ENCODE measurements at regions not wholly inside any gene's neighbourhood (a gene's known extent, or its start where the extent isn't known, plus 50 kb on each side); places are given as distances from the start of the nearest gene placed in this dataset.

DNA sequence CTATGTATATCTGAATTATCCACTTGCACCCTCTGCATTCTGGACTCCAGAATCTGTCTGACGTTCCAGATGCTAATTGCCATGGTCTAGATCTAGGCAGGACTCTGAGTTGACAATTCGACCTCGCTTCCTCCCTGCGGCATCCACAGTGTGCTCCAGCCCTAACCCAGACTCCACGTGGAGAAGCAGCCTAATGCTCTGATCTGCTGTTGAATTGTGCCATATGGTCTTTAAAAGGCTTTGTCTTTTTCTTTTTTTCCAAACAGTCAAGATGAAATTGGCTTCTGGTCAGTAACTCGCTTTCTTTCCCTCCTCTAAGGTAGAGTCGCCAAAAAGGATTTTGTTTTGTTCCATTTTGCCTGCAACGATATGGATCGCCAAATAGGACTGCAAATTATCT is 752.6 kb upstream of the ID2 start:
- Histone ChIP-seq H3K4me3 (no peak overlapping the region), H3K9me3 (no peaks in the 10 kb centered on the region), H3K27ac (no peak overlapping the region), H3K27me3 (no peaks in the 10 kb centered on the region), H3K36me3 (no peaks in the 10 kb centered on the region), H3K4me1 (peaks cover 0 to 3% (median 0%) of the 10 kb centered on the region in 4 donors)
- no peak for DNase-seq
- no peak for TF ChIP-seq POLR2AphosphoS5 (IDR thresholded peaks at IDR 0.05)
- TF ChIP-seq, protein P1, sequence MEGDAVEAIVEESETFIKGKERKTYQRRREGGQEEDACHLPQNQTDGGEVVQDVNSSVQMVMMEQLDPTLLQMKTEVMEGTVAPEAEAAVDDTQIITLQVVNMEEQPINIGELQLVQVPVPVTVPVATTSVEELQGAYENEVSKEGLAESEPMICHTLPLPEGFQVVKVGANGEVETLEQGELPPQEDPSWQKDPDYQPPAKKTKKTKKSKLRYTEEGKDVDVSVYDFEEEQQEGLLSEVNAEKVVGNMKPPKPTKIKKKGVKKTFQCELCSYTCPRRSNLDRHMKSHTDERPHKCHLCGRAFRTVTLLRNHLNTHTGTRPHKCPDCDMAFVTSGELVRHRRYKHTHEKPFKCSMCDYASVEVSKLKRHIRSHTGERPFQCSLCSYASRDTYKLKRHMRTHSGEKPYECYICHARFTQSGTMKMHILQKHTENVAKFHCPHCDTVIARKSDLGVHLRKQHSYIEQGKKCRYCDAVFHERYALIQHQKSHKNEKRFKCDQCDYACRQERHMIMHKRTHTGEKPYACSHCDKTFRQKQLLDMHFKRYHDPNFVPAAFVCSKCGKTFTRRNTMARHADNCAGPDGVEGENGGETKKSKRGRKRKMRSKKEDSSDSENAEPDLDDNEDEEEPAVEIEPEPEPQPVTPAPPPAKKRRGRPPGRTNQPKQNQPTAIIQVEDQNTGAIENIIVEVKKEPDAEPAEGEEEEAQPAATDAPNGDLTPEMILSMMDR (IDR thresholded peaks at IDR 0.05): no peak
- no peak for TF ChIP-seq POLR2A (IDR thresholded peaks at IDR 0.05)
- TF ChIP-seq EP300 (IDR thresholded peaks at IDR 0.05): no peak
- intact Hi-C loops (cut with DNase I): no loop called here
- 88 to 94% methylated on average over 9 of the region's 9 CpGs for WGBS, 2 donors

GRCh38 chr2:7930800-7931635 is 750.8 kb upstream of the ID2 start:
- no peak overlapping the region for H3K4me3 ChIP-seq
- H3K9me3 ChIP-seq: no peaks in the 10 kb centered on the region
- no peaks in the 10 kb centered on the region for H3K27me3 ChIP-seq
- H3K27ac ChIP-seq: peak overlapping the region in 2 of 4 donors; percentile 28 to 48
- DNase-seq: peak; percentile 81
- intact Hi-C loops (cut with DNase I): no loop called here
- 74 to 83% methylated on average over 13 of the region's 13 CpGs for WGBS, 2 donors
- peaks cover 0 to 3% (median 0%) of the 10 kb centered on the region in 4 donors for H3K4me1 ChIP-seq
- no peaks in the 10 kb centered on the region for H3K36me3 ChIP-seq
- TF ChIP-seq POLR2AphosphoS5 (IDR thresholded peaks at IDR 0.05) (peak in 2 of 4 donors; percentile 8 to 36), POLR2A (IDR thresholded peaks at IDR 0.05) (no peak)

GRCh38 chr2:7931808-7932207 is 750.0 kb upstream of the ID2 start:
- TF ChIP-seq POLR2A (IDR thresholded peaks at IDR 0.05) (no peak), POLR2AphosphoS5 (IDR thresholded peaks at IDR 0.05) (no peak), EP300 (IDR thresholded peaks at IDR 0.05) (no peak)
- TF ChIP-seq, protein P1 (IDR thresholded peaks at IDR 0.05): no peak
- Histone ChIP-seq H3K36me3 (no peaks in the 10 kb centered on the region), H3K4me3 (no peak overlapping the region), H3K9me3 (no peaks in the 10 kb centered on the region), H3K27ac (no peak overlapping the region), H3K27me3 (no peaks in the 10 kb centered on the region), H3K4me1 (peaks cover 0 to 3% (median 0%) of the 10 kb centered on the region in 4 donors)
- intact Hi-C loops (cut with DNase I): no loop called here
- WGBS, 2 donors: 84 to 87% methylated on average over 4 of the region's 4 CpGs
- DNase-seq: no peak

GRCh38 chr2:7933672-7934071 is 748.2 kb upstream of the ID2 start:
- intact Hi-C loops (cut with DNase I): no loop called here
- Histone ChIP-seq H3K4me3 (no peak overlapping the region), H3K36me3 (no peaks in the 10 kb centered on the region), H3K4me1 (peaks cover 0 to 3% (median 0%) of the 10 kb centered on the region in 4 donors), H3K27ac (no peak overlapping the region), H3K9me3 (no peaks in the 10 kb centered on the region), H3K27me3 (no peaks in the 10 kb centered on the region)
- TF ChIP-seq, protein P1 (IDR thresholded peaks at IDR 0.05): no peak
- TF ChIP-seq EP300 (IDR thresholded peaks at IDR 0.05) (no peak), POLR2AphosphoS5 (IDR thresholded peaks at IDR 0.05) (no peak), POLR2A (IDR thresholded peaks at IDR 0.05) (no peak)
- 18 to 65% methylated on average over 1 of the region's 1 CpG for WGBS, 2 donors
- DNase-seq: no peak

DNA sequence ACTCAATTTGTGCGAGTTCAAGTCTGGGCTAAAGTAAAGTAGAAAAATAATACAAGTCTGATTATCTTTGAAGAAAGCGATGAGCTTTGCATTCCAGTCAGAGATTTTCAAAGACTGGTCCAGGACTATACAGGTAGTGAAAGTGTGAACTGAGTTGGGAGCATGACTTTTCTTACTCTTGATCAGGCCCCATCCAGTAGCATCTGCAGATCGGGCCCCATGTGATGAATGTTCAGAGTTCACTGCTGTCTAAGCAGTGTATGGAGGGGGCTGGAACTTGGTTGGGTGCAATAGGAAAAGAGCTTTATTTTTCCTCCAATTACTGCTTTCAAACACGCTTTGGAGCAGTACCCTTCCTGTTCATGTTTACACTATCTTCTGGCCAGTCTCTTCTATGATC is 747.4 kb upstream of the ID2 start:
- no peak for DNase-seq
- intact Hi-C loops (cut with DNase I): no loop called here
- Histone ChIP-seq H3K4me3 (no peak overlapping the region), H3K27me3 (no peaks in the 10 kb centered on the region), H3K4me1 (peaks cover 0 to 3% (median 0%) of the 10 kb centered on the region in 4 donors), H3K27ac (no peak overlapping the region), H3K9me3 (no peaks in the 10 kb centered on the region), H3K36me3 (no peaks in the 10 kb centered on the region)
- TF ChIP-seq POLR2A (IDR thresholded peaks at IDR 0.05) (no peak), POLR2AphosphoS5 (IDR thresholded peaks at IDR 0.05) (no peak), EP300 (IDR thresholded peaks at IDR 0.05) (no peak)
- TF ChIP-seq, protein P1 (IDR thresholded peaks at IDR 0.05): no peak
- 92 to 96% methylated on average over 4 of the region's 4 CpGs for WGBS, 2 donors
